GM23248 (cell line): ENCODE measurements at regions not wholly inside any gene's neighbourhood (a gene's known extent, or its start where the extent isn't known, plus 50 kb on each side); places are given as distances from the start of the nearest gene placed in this dataset.

Experiments used
- EZH2 ChIP-seq: fragments of 200-600 bp; sonication (generic); IDR thresholded peaks from 2 replicates; pipeline ENCODE4 v1.6.1; 2018; ENCODE audit warnings: antibody characterized with exemption, mild to moderate bottlenecking; ENCODE audit not compliant: insufficient read depth, poor library complexity, severe bottlenecking
- EZH2phosphoT487 ChIP-seq: fragments of 200-600 bp; sonication (generic); IDR thresholded peaks from 2 replicates; pipeline ENCODE4 v1.6.1; 2018; ENCODE audit warnings: antibody characterized with exemption, moderate library complexity, mild to moderate bottlenecking, low read depth; ENCODE audit not compliant: insufficient read depth

DNA sequence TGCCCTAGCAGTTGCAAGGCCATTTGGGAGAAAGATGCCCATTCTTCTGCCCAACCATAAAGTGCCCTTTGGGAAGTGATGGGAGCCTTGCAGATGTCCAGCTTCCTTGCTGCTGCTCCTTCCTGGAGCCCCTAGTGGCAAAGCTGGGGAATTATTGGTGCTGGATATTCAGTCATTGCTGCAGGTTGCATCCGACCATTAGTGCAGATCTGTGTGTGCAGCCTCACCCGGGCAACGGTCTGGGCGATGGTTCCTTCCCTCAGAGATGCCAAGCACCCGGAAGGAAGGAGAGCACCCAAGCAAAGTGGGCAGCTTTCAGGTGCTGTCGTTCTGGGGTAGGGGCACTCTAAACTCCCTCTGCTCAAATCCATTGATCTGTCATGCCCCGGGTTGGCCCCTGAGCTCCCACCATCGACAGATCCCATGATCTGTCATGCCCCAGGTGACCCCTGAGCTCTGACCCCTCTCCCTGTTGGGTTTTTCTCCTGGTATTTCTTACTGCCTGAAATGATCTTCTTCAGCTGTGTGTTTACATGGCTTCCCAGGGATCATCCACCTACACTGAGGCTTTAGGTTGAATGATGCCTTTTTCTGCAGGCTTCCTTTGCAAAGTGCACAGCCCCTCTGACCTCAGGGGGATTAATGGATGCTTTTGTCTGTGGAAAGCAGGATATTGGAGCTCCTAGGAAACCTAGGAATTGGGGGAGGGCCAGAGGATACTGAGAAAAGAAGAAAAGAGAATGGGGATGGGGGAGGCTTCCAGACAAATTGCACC is 467.5 kb downstream of the PTPRU start:
- no peak for TF ChIP-seq EZH2phosphoT487
- TF ChIP-seq EZH2: no peak
